Naive thymus-derived CD4-positive, alpha-beta T cell (primary cell): ENCODE measurements at regions not wholly inside any gene's neighbourhood (a gene's known extent, or its start where the extent isn't known, plus 50 kb on each side); places are given as distances from the start of the nearest gene placed in this dataset.

Source experiments
- ATAC-seq: fragments of 150-1000 bp; cut with Tn5 transposase; 2 replicates; pipeline ENCODE4 v1.10.0; 2021; ENCODE audit warnings: mild to moderate bottlenecking, moderate library complexity
- CTCF ChIA-PET: fragments of 350-600 bp; sonication (Branson Sonifier 250); formaldehyde crosslinking; loops from one replicate; lab custom pipeline; 2021; ENCODE audit warnings: antibody characterized with exemption; lab: Charles Lee
- POLR2A ChIA-PET: fragments of 350-600 bp; sonication (Branson Sonifier 250); formaldehyde crosslinking; loops from one replicate; lab custom pipeline; 2021; ENCODE audit warnings: antibody characterized with exemption, inconsistent platforms; lab: Charles Lee
- DNase-seq, 9 donors: peaks; one replicate each; pipeline versions ENCODE4 v3.0.0 to v3.0.0-alpha.2; 2020 to 2022; ENCODE audit warnings: mixed read lengths in 1 of 9
- H3K27ac ChIP-seq: one replicate; pipeline ENCODE4 v1.7.0; 2013; ENCODE audit warnings: mild to moderate bottlenecking, low read depth, low read length, moderate library complexity
- H3K27me3 ChIP-seq, 2 donors: one replicate each; pipeline ENCODE4 v1.7.0; 2013; ENCODE audit warnings: low read length in 2 of 2, mild to moderate bottlenecking in 2 of 2, moderate library complexity in 2 of 2; ENCODE audit not compliant: control insufficient read depth in 2 of 2, insufficient read depth in 2 of 2
- H3K36me3 ChIP-seq, 3 experiments: 1 replicate in 2 of 3; 2 replicates in 1 of 3; pipeline ENCODE4 v1.7.0; 2013; ENCODE audit warnings: low read length in 3 of 3, mild to moderate bottlenecking in 3 of 3, moderate library complexity in 1 of 3; ENCODE audit not compliant: insufficient read depth in 3 of 3, control insufficient read depth in 2 of 3
- H3K4me1 ChIP-seq, 2 donors: one replicate each; pipeline ENCODE4 v1.7.0; 2013; ENCODE audit warnings: low read length in 2 of 2, mild to moderate bottlenecking in 2 of 2, moderate library complexity in 1 of 2; ENCODE audit not compliant: control insufficient read depth in 2 of 2, insufficient read depth in 2 of 2
- H3K4me3 ChIP-seq: 2 replicates; pipeline ENCODE4 v1.7.0; 2013; ENCODE audit warnings: mild to moderate bottlenecking, low read length
- H3K9me3 ChIP-seq, 3 experiments: 1 replicate in 2 of 3; 2 replicates in 1 of 3; pipeline ENCODE4 v1.7.0; 2013; ENCODE audit warnings: low read length in 3 of 3; ENCODE audit not compliant: control insufficient read depth in 2 of 3
- H3K27ac Mint-ChIP-seq, 9 donors: one replicate each; pipeline ENCODE4 v1.8.0; 2020 to 2022; ENCODE audit warnings: mixed read lengths in 9 of 9, mild to moderate bottlenecking in 8 of 9, moderate library complexity in 5 of 9, inconsistent platforms in 2 of 9
- H3K27me3 Mint-ChIP-seq, 5 donors: one replicate each; pipeline ENCODE4 v1.8.0; 2021 to 2022; ENCODE audit warnings: mixed read lengths in 5 of 5, mild to moderate bottlenecking in 1 of 5
- H3K36me3 Mint-ChIP-seq, 5 donors: one replicate each; pipeline ENCODE4 v1.8.0; 2020 to 2022; ENCODE audit warnings: mixed read lengths in 5 of 5, mild to moderate bottlenecking in 3 of 5, inconsistent platforms in 1 of 5
- H3K4me1 Mint-ChIP-seq, 7 donors: one replicate each; pipeline ENCODE4 v1.8.0; 2020 to 2022; ENCODE audit warnings: mixed read lengths in 7 of 7, mild to moderate bottlenecking in 3 of 7, inconsistent platforms in 1 of 7
- H3K4me3 Mint-ChIP-seq, 10 donors: one replicate each; pipeline ENCODE4 v1.8.0; 2020 to 2022; ENCODE audit warnings: mild to moderate bottlenecking in 10 of 10, mixed read lengths in 10 of 10, moderate library complexity in 6 of 10, inconsistent platforms in 2 of 10
- H3K9me3 Mint-ChIP-seq, 11 donors: one replicate each; pipeline ENCODE4 v1.8.0; 2020 to 2022; ENCODE audit warnings: mixed read lengths in 11 of 11, mild to moderate bottlenecking in 4 of 11, inconsistent platforms in 1 of 11, moderate library complexity in 1 of 11
- intact Hi-C, 2 donors: fragments of 100-400 bp; cut with micrococcal nuclease; formaldehyde crosslinking; loops; one replicate each; pipeline ENCODE4 v1.15.1; 2023

DNA sequence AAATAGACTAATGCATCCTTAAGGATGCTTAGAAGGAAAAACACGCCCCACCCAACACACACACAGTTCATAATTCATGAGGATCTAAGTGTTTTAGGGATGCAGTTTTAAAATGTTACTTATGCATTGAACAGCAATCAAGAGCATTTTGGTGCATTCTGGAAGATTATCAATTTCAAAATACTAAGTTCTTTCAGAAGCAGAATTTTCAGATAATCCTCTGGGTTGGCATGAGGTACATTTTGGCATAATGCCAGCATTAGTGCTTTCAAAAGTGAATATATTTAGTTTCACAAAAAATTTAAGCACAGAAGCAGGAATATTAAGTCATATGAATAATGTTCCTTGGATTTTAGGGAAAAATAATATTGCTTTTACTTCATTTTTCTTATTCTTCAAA, 937.1 kb downstream of the REEP3 start:
- ChIA-PET CTCF (no interaction called here), POLR2A (no interaction called here)
- no peaks in the 10 kb centered on the region for H3K36me3 ChIP-seq
- Mint-ChIP-seq H3K4me1 (no peaks in the 10 kb centered on the region), H3K27me3 (no peaks in the 10 kb centered on the region), H3K9me3 (peaks cover 0 to 15% (median 6%) of the 10 kb centered on the region in 11 donors), H3K4me3 (no peak overlapping the region), H3K27ac (no peak overlapping the region), H3K36me3 (no peaks in the 10 kb centered on the region)
- ATAC-seq (no peak), DNase-seq (no peak)
- H3K4me3 ChIP-seq, result no peak overlapping the region
- no peaks in the 10 kb centered on the region for H3K9me3 ChIP-seq
- no peak overlapping the region for H3K27ac ChIP-seq
- intact Hi-C loops, result no loop called here
- H3K4me1 ChIP-seq, result no peaks in the 10 kb centered on the region
- H3K27me3 ChIP-seq, result no peaks in the 10 kb centered on the region

DNA sequence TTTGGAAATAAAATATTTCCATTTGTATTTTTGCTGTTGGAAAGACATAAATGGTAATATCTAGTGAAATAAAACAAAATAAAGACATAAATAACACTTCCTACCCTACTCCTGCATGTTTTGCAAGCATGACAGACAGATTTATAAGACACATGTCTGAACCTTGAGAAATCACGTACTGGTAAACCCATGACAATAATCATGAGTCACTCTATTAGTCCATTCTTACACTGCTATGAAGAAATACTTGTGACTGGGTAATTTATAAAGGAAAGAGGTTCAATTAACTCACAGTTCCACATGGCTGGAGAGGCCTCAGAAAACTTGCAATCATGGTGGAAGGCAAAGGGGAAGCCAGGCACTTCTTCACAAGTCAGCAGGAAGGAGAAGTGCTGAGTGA, 942.2 kb downstream of the REEP3 start:
- peaks cover 0 to 4% (median 0%) of the 10 kb centered on the region in 5 donors for H3K36me3 Mint-ChIP-seq
- no peaks in the 10 kb centered on the region for H3K27me3 Mint-ChIP-seq
- H3K4me3 ChIP-seq, result no peak overlapping the region
- ATAC-seq, result no peak
- ChIA-PET CTCF (no interaction called here), POLR2A (no interaction called here)
- no peaks in the 10 kb centered on the region for H3K4me1 Mint-ChIP-seq
- no peaks in the 10 kb centered on the region for H3K4me1 ChIP-seq
- no peak for DNase-seq
- H3K4me3 Mint-ChIP-seq, result no peak overlapping the region
- no peak overlapping the region for H3K27ac ChIP-seq
- H3K9me3 ChIP-seq, result peaks cover 0 to 13% (median 0%) of the 10 kb centered on the region in 3 experiments
- peaks cover 4 to 41% (median 16%) of the 10 kb centered on the region in 11 donors for H3K9me3 Mint-ChIP-seq
- no peaks in the 10 kb centered on the region for H3K36me3 ChIP-seq
- no peaks in the 10 kb centered on the region for H3K27me3 ChIP-seq
- no peak overlapping the region for H3K27ac Mint-ChIP-seq
- intact Hi-C loops, result no loop called here

DNA sequence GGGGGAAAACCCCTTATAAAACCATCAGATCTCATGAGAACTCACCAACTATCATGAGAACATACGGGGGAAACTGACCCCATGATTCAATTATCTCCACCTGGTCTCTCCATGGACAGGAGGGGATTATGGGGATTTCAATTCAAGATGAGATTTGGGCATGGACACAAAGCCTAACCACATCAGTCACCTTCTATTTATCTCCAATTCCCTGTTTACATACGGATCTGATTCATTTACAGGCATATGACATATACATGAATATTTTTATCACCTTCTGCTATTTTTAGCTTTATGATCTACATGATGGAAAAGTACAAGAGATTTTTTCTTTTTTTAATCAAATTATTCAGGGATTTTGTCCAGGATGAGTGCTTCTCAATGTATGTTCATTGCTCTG, 944.5 kb downstream of the REEP3 start:
- Mint-ChIP-seq H3K4me1 (no peaks in the 10 kb centered on the region), H3K27ac (no peak overlapping the region), H3K27me3 (no peaks in the 10 kb centered on the region), H3K9me3 (peaks cover 4 to 46% (median 16%) of the 10 kb centered on the region in 11 donors), H3K4me3 (no peak overlapping the region), H3K36me3 (peaks cover 0 to 4% (median 0%) of the 10 kb centered on the region in 5 donors)
- H3K27ac ChIP-seq, result no peak overlapping the region
- ChIA-PET POLR2A (no interaction called here), CTCF (no interaction called here)
- no peak overlapping the region for H3K4me3 ChIP-seq
- peaks cover 0 to 13% (median 0%) of the 10 kb centered on the region in 3 experiments for H3K9me3 ChIP-seq
- H3K27me3 ChIP-seq, result no peaks in the 10 kb centered on the region
- no peaks in the 10 kb centered on the region for H3K36me3 ChIP-seq
- H3K4me1 ChIP-seq, result no peaks in the 10 kb centered on the region
- no peak for ATAC-seq
- DNase-seq, result no peak
- intact Hi-C loops, result no loop called here

DNA sequence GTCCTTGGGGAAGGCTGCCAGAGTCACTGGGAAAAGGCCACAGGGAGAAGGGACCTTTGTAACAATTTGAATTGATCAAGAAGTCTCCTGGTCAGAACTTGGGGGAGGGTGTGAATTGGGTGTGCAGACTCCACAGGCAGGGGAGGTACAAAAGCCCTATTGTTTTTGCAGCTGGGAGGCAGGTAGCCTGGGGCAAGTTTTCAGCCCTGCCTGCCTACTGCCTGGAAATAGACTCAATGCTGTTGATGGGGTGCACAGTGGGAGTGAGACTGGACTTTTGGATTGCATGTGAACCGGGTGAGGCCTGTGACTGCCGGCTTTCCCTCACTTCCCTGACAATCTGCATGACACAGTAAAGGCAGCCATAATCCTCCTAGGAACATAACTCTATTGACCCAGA, 947.0 kb downstream of the REEP3 start:
- no peak for ATAC-seq
- H3K27me3 ChIP-seq, result no peaks in the 10 kb centered on the region
- no peak overlapping the region for H3K4me3 ChIP-seq
- Mint-ChIP-seq H3K4me3 (no peak overlapping the region), H3K4me1 (no peaks in the 10 kb centered on the region), H3K9me3 (peaks cover 4 to 40% (median 13%) of the 10 kb centered on the region in 11 donors), H3K27ac (no peak overlapping the region), H3K36me3 (peaks cover 0 to 9% (median 0%) of the 10 kb centered on the region in 5 donors), H3K27me3 (no peaks in the 10 kb centered on the region)
- H3K36me3 ChIP-seq, result no peaks in the 10 kb centered on the region
- POLR2A ChIA-PET, result no interaction called here
- peaks cover 0 to 13% (median 0%) of the 10 kb centered on the region in 3 experiments for H3K9me3 ChIP-seq
- no peak overlapping the region for H3K27ac ChIP-seq
- intact Hi-C loops, result no loop called here
- no peaks in the 10 kb centered on the region for H3K4me1 ChIP-seq
- CTCF ChIA-PET, result no interaction called here
- DNase-seq, result no peak

DNA sequence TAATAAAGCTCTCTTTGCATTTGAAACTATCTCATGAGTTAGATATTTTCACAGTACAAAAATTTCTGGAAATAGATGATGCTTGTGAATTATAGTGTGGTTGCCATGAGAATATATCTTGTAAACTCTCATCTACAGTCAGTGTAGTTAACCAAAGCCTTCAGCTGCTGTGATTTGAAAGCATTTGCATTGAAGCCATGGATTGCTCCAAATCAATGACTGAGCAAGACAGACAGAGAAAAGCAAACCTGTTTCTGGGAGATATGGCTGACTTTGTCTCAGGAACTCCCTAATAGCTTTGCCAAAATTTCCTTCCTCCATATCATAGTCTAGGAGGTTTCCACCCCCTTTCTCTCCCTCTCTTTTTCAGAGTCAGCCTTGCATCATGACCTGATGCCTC, 955.3 kb downstream of the REEP3 start:
- H3K36me3 Mint-ChIP-seq, result peaks cover 0 to under 1% (median 0%) of the 10 kb centered on the region in 5 donors
- CTCF ChIA-PET, result no interaction called here
- intact Hi-C loops, result no loop called here

DNA sequence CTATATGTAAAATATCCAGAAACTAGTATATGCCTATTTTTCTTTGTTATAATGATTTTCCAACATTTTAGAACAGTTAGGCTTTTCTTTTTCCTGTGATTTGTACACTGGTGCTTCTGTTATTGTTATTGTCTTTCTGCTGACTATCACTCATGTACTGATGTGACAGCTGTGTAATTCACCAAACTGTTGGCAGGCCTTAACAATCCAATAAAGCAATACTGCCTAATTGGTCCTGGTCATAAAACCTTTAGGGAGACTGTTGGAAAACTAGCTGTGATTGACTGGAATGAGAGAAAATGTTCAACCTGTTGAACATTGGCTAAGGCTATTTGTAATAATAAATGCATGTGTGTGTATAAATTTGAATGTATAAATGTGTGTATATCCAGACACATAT, 956.6 kb downstream of the REEP3 start:
- DNase-seq (no peak), ATAC-seq (no peak)
- no peak overlapping the region for H3K27ac ChIP-seq
- H3K27me3 ChIP-seq, result no peaks in the 10 kb centered on the region
- H3K4me3 ChIP-seq, result no peak overlapping the region
- intact Hi-C loops, result no loop called here
- no peaks in the 10 kb centered on the region for H3K36me3 ChIP-seq
- no peaks in the 10 kb centered on the region for H3K36me3 Mint-ChIP-seq
- ChIA-PET POLR2A (no interaction called here), CTCF (no interaction called here)
- H3K9me3 ChIP-seq, result no peaks in the 10 kb centered on the region
- peaks cover 0 to 1% (median 0%) of the 10 kb centered on the region in 7 donors for H3K4me1 Mint-ChIP-seq
- peaks cover 0 to 15% (median 0%) of the 10 kb centered on the region in 11 donors for H3K9me3 Mint-ChIP-seq
- no peak overlapping the region for H3K4me3 Mint-ChIP-seq
- H3K4me1 ChIP-seq, result no peaks in the 10 kb centered on the region
- no peaks in the 10 kb centered on the region for H3K27me3 Mint-ChIP-seq
- no peak overlapping the region for H3K27ac Mint-ChIP-seq

More for the DNA sequence above, 955.3 kb downstream of the REEP3 start:
- Histone ChIP-seq H3K27ac (no peak overlapping the region), H3K9me3 (no peaks in the 10 kb centered on the region), H3K4me3 (no peak overlapping the region), H3K27me3 (no peaks in the 10 kb centered on the region), H3K36me3 (no peaks in the 10 kb centered on the region), H3K4me1 (no peaks in the 10 kb centered on the region)
- POLR2A ChIA-PET, result no interaction called here
- peaks cover 0 to 18% (median 4%) of the 10 kb centered on the region in 11 donors for H3K9me3 Mint-ChIP-seq
- H3K4me1 Mint-ChIP-seq, result peaks cover 0 to 1% (median 0%) of the 10 kb centered on the region in 7 donors
- DNase-seq (no peak), ATAC-seq (no peak)
- H3K4me3 Mint-ChIP-seq, result no peak overlapping the region
- no peaks in the 10 kb centered on the region for H3K27me3 Mint-ChIP-seq
- no peak overlapping the region for H3K27ac Mint-ChIP-seq

DNA sequence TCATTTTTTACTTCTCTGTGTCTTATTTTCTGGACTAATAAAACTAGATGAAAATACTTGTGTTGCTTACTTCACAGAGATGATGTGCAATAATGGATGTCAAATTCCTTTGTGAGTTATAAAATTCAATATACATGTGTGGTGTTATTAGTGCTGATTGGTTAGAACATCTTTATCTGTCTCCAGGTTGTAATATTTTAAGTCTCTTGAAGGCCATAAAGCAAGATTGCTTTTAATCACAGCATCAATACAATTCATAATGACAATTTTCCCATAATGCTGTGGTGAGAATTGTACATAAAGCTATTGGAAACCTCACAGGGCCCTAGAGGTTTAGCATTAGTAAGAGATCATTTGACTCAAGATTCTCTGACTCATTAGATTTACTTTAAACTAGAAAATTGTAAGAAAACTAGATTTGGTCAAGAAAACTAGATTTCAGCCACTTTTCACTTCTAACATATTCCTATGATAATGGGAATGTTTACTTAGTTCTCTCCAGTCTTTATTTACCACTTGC, 963.7 kb downstream of the REEP3 start:
- H3K27me3 Mint-ChIP-seq, result no peaks in the 10 kb centered on the region
- no peak overlapping the region for H3K27ac ChIP-seq
- ATAC-seq (no peak), DNase-seq (no peak)
- ChIA-PET CTCF (interaction anchor here (0.5 kb wide), 1 partner anchor 550 kb away, joined by 3 read pairs; no protein-coding TSS in a partner anchor), POLR2A (no interaction called here)
- H3K36me3 Mint-ChIP-seq, result no peaks in the 10 kb centered on the region
- no peaks in the 10 kb centered on the region for H3K27me3 ChIP-seq
- H3K4me1 ChIP-seq, result no peaks in the 10 kb centered on the region
- no peaks in the 10 kb centered on the region for H3K36me3 ChIP-seq
- H3K4me3 ChIP-seq, result no peak overlapping the region
- no peaks in the 10 kb centered on the region for H3K4me1 Mint-ChIP-seq
- no peaks in the 10 kb centered on the region for H3K9me3 ChIP-seq
- no peak overlapping the region for H3K27ac Mint-ChIP-seq
- intact Hi-C loops, result no loop called here
- H3K9me3 Mint-ChIP-seq, result peaks cover 0 to 6% (median 4%) of the 10 kb centered on the region in 11 donors
- no peak overlapping the region for H3K4me3 Mint-ChIP-seq
